Ovary (tissue), 3 donors: ENCODE measurements at regions not wholly inside any gene's neighbourhood (a gene's known extent, or its start where the extent isn't known, plus 50 kb on each side); places are given as distances from the start of the nearest gene placed in this dataset.

ENCODE experiments used
- POLR2A ChIP-seq: fragments of 450-650 bp; IDR thresholded peaks from one replicate; pipeline ENCODE4 v1.6.1; 2017; ENCODE audit warnings: antibody characterized with exemption, mild to moderate bottlenecking, moderate library complexity
- TF ChIP-seq, protein P1 (sequence below), 3 donors: fragments of 450-650 bp in 2 of 3; fragments of 200-600 bp in 1 of 3; IDR thresholded peaks; one replicate each; pipeline versions ENCODE4 v1.5.1 to v1.8.0; 2016 to 2022; ENCODE audit warnings: antibody characterized with exemption in 3 of 3, mild to moderate bottlenecking in 1 of 3
- donor health status: DM: no; HTN: no; CAD: no.

DNA sequence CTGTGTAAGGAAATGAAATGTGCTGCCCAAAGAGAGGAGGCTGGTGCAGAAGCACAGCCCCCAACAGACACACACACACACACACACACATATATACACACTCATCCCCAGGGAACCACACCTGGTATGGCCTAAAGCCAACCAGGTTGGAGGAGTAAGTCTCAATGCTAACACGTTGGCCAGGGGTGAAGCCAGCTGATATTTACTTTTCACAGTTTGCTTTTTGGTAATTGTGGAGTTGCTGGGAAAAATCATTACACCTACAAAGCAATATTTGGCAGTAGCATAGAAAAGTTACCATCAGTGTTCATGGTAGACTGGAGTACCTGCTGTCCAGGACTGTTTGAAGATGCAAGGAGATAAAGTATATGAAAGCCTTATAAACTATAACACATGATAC, 50.3 kb upstream of the NAA20 start:
- TF ChIP-seq, protein P1, sequence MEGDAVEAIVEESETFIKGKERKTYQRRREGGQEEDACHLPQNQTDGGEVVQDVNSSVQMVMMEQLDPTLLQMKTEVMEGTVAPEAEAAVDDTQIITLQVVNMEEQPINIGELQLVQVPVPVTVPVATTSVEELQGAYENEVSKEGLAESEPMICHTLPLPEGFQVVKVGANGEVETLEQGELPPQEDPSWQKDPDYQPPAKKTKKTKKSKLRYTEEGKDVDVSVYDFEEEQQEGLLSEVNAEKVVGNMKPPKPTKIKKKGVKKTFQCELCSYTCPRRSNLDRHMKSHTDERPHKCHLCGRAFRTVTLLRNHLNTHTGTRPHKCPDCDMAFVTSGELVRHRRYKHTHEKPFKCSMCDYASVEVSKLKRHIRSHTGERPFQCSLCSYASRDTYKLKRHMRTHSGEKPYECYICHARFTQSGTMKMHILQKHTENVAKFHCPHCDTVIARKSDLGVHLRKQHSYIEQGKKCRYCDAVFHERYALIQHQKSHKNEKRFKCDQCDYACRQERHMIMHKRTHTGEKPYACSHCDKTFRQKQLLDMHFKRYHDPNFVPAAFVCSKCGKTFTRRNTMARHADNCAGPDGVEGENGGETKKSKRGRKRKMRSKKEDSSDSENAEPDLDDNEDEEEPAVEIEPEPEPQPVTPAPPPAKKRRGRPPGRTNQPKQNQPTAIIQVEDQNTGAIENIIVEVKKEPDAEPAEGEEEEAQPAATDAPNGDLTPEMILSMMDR (IDR thresholded peaks at IDR 0.05) = no peak
- TF ChIP-seq POLR2A = no peak
